GM21576 (cell line): ENCODE measurements at regions not wholly inside any gene's neighbourhood (a gene's known extent, or its start where the extent isn't known, plus 50 kb on each side); places are given as distances from the start of the nearest gene placed in this dataset.

Experiments
- ATAC-seq: cut with Tn5 transposase; IDR thresholded peaks from one replicate; pipeline ENCODE4 v1.9.1; 2021; ENCODE audit warnings: mild to moderate bottlenecking, moderate library complexity; ENCODE audit not compliant: unreplicated experiment

GRCh38 chr2:62370321-62371250, 135.4 kb downstream of the TMEM17 start:
- no peak for ATAC-seq

- ATAC-seq: no peak
Observed at GRCh38 chr2:62369541-62370202, 136.3 kb downstream of the TMEM17 start.

DNA sequence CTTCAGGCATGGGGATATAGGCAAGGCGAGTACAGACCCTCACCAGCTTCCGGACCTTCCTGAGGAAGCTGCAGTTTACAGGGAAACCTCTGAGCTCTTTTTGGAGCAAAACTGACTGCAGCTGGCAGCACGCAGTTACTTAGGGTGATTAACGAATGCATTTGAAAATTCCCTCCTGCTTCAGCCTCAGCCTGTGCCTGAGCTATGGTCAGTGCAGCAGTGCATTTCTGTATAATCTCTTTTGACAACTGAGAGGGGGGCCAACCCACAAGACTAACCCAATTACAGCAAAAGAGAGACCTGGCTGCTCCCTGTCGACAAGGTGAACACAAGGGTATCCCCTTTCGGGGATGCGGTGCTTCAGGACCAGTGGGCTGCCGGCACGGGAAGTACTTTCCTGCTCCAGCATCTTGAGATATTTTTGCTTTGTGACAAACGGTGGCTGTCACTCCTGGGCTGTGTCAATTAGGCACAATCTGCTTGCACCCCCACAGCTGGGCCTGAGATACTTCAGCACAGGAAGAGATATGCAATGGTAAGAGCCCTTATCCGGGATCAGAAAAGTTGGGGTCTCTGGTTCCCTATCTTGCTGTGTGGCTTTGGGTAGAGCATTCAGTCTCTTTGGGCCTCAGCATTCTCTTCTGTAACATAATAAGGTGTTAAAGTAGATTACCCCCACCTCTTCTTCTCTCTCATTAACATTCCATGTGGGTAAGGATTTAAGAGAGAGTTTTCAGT, 141.0 kb downstream of the TMEM17 start:
- no peak for ATAC-seq

DNA sequence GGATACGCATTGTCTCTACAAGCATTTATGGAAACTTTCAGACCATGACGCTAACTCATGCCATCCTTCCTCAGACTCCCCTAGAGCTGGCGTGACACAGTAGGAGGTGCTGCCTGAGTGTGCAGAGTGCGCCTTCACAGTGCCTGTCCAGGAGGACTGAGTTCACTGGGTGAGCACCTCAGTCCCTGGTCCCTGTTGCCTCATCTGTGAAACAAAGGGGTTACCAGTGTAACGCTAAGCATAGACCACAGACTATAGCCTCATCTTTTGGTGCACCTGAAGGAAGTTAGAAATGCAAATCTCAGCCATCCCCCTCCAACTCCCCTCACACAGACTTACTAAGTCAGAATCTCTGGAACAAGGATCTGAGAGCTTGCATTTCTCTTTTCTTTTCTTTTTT, 142.8 kb downstream of the TMEM17 start:
- ATAC-seq: peak; percentile 90

GRCh38 chr2:62362561-62362960, 143.4 kb downstream of the TMEM17 start:
- peak; percentile 27 for ATAC-seq

GRCh38 chr2:62361964-62362363, 144.0 kb downstream of the TMEM17 start:
- no peak for ATAC-seq

DNA sequence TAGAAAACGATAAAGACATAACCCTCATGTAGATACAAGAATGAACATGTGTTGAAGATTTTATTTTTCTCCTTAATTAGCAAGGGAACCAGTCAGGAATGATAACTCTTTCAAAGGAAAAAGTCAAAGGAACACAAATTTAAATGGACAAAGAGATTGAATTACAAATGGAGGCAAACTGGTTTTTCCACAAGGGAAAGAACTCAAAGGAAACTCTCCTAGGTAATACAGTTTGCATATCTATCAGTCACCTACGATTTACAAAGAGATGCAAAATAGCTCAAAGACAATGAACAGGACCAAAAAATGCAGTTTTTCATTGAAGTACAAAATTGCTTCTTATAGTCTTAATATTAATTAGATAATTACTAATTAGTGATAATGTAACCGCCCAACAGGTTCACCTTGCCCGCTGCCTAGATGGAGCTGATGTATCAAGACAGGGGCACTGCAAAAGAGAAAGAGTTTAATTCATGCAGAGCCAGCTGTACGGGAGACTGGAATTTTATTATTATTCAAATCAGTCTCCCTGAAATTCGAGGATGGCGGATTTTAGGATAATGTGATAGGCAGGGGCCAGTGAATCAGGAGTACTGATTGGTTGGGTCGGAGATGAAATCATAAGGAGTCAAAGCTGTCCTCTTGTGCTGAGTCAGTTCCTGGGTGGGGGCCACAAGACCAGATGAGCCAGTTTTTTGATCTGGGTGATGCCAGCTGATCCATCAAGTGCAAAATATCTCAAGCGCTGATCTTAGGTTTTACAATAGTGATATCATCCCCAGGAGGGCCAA, 151.0 kb downstream of the TMEM17 start:
- ATAC-seq: no peak

GRCh38 chr2:62352031-62352430, 154.0 kb downstream of the TMEM17 start:
- ATAC-seq: no peak

GRCh38 chr2:62349788-62350187, 153.9 kb downstream of the B3GNT2 start:
- no peak for ATAC-seq

DNA sequence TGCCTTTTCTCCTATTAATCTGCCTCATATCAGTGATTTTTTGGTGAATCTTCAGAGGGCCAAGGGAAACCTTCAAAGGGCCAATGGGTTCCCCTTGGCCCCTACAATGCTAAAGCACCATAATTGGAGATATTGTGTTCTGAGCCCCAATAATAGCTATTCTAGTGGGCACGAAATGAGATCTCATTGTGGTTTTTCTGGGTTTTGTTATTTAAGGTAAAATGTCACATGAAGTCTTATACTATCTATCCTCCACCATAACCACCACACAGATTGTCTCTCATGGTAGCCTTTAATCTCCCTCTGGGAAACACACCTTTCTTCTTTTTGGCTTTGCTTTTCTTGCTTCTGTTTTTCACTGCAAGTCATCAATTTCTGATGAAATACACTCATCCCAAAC, 152.8 kb downstream of the B3GNT2 start:
- no peak for ATAC-seq

- ATAC-seq: no peak
Observed at GRCh38 chr2:62347563-62348270, 151.8 kb downstream of the B3GNT2 start.

DNA sequence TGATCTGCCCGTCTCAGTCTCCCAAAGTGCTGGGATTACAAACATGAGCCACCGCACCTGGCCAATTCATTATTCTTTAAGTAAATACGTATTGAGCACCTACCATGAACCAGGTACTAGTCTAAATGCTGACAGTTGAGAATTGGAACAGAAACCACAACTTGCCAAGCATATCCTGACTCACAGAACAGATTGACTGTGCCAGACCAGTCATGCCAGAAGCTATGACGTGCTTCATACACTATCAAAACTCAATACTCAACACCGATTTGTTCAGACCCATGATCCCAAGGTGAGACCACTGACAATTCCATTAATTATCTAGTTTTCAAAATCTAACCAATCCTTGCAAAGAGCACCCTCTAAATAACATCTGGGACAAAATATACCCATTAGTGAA, 148.6 kb downstream of the B3GNT2 start:
- ATAC-seq: peak; percentile 58

DNA sequence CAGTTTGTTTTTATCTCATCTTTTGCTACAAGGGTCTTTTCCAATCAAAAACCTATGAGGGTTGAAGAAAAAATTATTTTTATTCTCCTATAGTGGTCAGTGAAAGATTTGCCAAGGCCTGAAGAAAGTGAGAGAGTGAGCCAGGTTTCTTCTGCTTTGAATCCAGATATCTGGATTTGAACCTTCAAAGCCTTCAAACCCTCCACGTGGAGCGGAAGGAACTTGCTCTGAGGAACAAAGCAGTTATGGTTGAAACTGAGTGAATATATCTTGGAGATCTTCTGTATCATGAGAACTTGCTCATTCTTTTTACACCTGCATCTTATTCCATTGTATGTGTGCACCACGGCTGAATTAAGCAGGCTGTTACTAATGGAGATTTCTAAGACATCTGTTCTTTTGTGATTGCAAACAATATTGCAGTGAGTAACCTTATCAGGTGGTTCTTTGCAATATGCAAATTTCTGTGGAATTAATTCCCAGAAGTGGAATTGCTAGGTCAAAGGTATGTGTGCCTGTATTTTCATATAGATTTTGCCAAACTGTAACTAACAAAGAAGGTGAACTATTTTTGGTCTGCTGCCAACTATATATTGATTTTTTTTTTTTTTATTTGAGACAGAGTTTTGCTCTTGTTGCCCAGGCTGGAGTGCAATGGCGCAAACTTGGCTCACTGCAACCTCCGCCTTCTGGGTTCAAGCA, 147.9 kb downstream of the B3GNT2 start:
- no peak for ATAC-seq

GRCh38 chr2:62343206-62343605, 147.3 kb downstream of the B3GNT2 start:
- ATAC-seq: no peak

GRCh38 chr2:62340994-62341484, 145.1 kb downstream of the B3GNT2 start:
- peak; percentile 61 for ATAC-seq

- no peak for ATAC-seq
Observed at GRCh38 chr2:62339837-62340236, 143.9 kb downstream of the B3GNT2 start.

GRCh38 chr2:62339413-62339812, 143.5 kb downstream of the B3GNT2 start:
- no peak for ATAC-seq

- no peak for ATAC-seq
Observed at GRCh38 chr2:62338111-62338510, 142.2 kb downstream of the B3GNT2 start.

GRCh38 chr2:62337403-62337802, 141.5 kb downstream of the B3GNT2 start:
- ATAC-seq: no peak
